ENCODE measurements at regions not wholly inside any gene's neighbourhood (a gene's known extent, or its start where the extent isn't known, plus 50 kb on each side); places are given as distances from the start of the nearest gene placed in this dataset.

DNA sequence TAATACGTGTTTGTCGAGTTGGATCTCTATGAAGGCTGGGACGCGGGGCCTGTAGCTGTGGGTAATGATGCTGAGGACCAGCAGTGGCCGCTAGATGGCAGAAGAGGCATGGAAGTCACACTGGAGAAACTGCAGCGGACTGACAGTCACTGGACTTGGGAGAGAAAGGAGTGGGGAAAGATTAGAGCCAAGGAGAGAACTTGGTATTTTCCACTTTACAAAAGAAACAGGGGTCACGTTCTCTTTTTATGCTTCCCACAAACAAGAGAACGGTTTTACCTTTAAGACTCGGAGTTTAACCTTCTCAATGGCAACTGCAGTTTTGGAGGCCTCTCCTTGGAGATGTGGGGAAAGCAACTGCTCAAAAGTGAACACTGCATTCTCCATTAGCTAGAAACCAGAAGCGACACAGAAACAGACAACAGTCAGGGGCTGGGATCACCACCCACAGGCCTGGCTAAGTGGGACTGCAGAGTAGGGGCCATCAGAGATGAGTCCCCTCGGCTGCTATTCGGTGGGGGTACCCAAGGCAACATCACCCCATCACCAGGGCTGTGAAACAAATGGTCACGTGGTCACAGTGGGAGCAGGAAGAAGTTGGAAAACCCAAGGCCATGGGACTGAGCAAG, 51.1 kb upstream of the EDEM3 start:
- BruUV-seq (replicated peaks): no TSS peak
- Histone ChIP-seq H3K9me3 (ENCODE audit: control insufficient read depth in 1 of 2, insufficient read depth in 1 of 2, low read depth in 1 of 2, low read length in 2 of 2) (no peaks in the 10 kb centered on the region), H2AFZ (ENCODE audit: low read depth, low read length, poor library complexity, severe bottlenecking) (peak overlapping the region; percentile 46), H3K4me1 (ENCODE audit: control insufficient read depth in 1 of 2, insufficient read depth in 2 of 2, low read length in 2 of 2) (0 out of 4 replicates have a peak, but pooled peaks cover 0 to 3% of the 10 kb centered on the region in 2 experiments), H3K36me3 (ENCODE audit: control insufficient read depth in 1 of 2, insufficient read depth in 2 of 2, low read length in 2 of 2) (no peaks in the 10 kb centered on the region), H3K9ac (ENCODE audit: low read length) (no peak overlapping the region), H3K79me2 (ENCODE audit: insufficient read depth, low read length) (no peaks in the 10 kb centered on the region), H3K27ac (ENCODE audit: low read depth, low read length) (no peak overlapping the region), H4K20me1 (ENCODE audit: insufficient read depth) (no peaks in the 10 kb centered on the region), H3K4me2 (ENCODE audit: low read length) (peak overlapping the region; percentile 11; the same call in 1 of the 2 replicates), H3K9me2 (ENCODE audit: insufficient read depth) (no peaks in the 10 kb centered on the region), H3K4me3 (replicated peaks in 1 of 2; ENCODE audit: low read depth in 1 of 2, low read length in 2 of 2) (no peak overlapping the region), H3K27me3 (ENCODE audit: insufficient read depth, low read length) (no peaks in the 10 kb centered on the region)
- DNase-seq (ENCODE audit: low read depth, low spot score) (peak; percentile 72), ATAC-seq (peak; percentile 100)
- RAD21 ChIA-PET (ENCODE audit: low non-redundant PET in 1 of 2, low total read pairs in 2 of 2, uncharacterized antibody in 2 of 2, unreplicated experiment in 2 of 2): interaction anchor here (1.0 to 1.4 kb wide), 5 partner anchors 53 to 365 kb away, joined by 5 to 9 read pairs (median 6); no protein-coding TSS in a partner anchor
- POLR2A ChIA-PET: no interaction called here
- intact Hi-C loops (cut with micrococcal nuclease): loop anchor here (1.0 to 10.0 kb wide), 4 partner anchors 177 to 1409 kb away; no protein-coding TSS in a partner anchor
- TF ChIP-seq CEBPB (IDR thresholded peaks at IDR 0.05; ENCODE audit: low read depth): no peak
- TF ChIP-seq POLR2A (IDR thresholded peaks at IDR 0.05; ENCODE audit: borderline replicate concordance, extremely low read depth, insufficient read depth, insufficient read length): no peak
- TF ChIP-seq JUND (IDR thresholded peaks at IDR 0.05): no peak
- no peak for TF ChIP-seq YY1 (IDR thresholded peaks at IDR 0.05; ENCODE audit: extremely low read depth, insufficient replicate concordance, low read depth, low read length)
- no peak for TF ChIP-seq SP1 (IDR thresholded peaks at IDR 0.05; ENCODE audit: low read depth)
- TF ChIP-seq CBX3 (IDR thresholded peaks at IDR 0.05; ENCODE audit: low read depth): 0 out of 2 replicates have a peak, but pooled peaks have one; percentile 12
- TF ChIP-seq, protein P1, sequence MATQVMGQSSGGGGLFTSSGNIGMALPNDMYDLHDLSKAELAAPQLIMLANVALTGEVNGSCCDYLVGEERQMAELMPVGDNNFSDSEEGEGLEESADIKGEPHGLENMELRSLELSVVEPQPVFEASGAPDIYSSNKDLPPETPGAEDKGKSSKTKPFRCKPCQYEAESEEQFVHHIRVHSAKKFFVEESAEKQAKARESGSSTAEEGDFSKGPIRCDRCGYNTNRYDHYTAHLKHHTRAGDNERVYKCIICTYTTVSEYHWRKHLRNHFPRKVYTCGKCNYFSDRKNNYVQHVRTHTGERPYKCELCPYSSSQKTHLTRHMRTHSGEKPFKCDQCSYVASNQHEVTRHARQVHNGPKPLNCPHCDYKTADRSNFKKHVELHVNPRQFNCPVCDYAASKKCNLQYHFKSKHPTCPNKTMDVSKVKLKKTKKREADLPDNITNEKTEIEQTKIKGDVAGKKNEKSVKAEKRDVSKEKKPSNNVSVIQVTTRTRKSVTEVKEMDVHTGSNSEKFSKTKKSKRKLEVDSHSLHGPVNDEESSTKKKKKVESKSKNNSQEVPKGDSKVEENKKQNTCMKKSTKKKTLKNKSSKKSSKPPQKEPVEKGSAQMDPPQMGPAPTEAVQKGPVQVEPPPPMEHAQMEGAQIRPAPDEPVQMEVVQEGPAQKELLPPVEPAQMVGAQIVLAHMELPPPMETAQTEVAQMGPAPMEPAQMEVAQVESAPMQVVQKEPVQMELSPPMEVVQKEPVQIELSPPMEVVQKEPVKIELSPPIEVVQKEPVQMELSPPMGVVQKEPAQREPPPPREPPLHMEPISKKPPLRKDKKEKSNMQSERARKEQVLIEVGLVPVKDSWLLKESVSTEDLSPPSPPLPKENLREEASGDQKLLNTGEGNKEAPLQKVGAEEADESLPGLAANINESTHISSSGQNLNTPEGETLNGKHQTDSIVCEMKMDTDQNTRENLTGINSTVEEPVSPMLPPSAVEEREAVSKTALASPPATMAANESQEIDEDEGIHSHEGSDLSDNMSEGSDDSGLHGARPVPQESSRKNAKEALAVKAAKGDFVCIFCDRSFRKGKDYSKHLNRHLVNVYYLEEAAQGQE (IDR thresholded peaks at IDR 0.05; ENCODE audit: low read depth): no peak
- TF ChIP-seq TCF7L2 (IDR thresholded peaks at IDR 0.05; ENCODE audit: borderline replicate concordance, extremely low read depth, insufficient read depth, insufficient read length): no peak
- TF ChIP-seq FOSL1 (IDR thresholded peaks at IDR 0.05; ENCODE audit: low read depth): no peak
- TF ChIP-seq, protein P2, sequence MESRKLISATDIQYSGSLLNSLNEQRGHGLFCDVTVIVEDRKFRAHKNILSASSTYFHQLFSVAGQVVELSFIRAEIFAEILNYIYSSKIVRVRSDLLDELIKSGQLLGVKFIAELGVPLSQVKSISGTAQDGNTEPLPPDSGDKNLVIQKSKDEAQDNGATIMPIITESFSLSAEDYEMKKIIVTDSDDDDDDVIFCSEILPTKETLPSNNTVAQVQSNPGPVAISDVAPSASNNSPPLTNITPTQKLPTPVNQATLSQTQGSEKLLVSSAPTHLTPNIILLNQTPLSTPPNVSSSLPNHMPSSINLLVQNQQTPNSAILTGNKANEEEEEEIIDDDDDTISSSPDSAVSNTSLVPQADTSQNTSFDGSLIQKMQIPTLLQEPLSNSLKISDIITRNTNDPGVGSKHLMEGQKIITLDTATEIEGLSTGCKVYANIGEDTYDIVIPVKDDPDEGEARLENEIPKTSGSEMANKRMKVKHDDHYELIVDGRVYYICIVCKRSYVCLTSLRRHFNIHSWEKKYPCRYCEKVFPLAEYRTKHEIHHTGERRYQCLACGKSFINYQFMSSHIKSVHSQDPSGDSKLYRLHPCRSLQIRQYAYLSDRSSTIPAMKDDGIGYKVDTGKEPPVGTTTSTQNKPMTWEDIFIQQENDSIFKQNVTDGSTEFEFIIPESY (IDR thresholded peaks at IDR 0.05; ENCODE audit: extremely low read depth, insufficient replicate concordance, low read length): no peak
- TF ChIP-seq CTCF (IDR thresholded peaks at IDR 0.05 in 2 of 3, conservative IDR thresholded peaks at IDR 0.05 in 1 of 3; ENCODE audit: borderline replicate concordance in 1 of 3, insufficient read depth in 1 of 3, low read depth in 2 of 3, low read length in 2 of 3): peak; percentile 76 to 93 (median 92)
- no peak for TF ChIP-seq SIN3A (IDR thresholded peaks at IDR 0.05; ENCODE audit: low read depth)
- no peak for TF ChIP-seq SRF (IDR thresholded peaks at IDR 0.05; ENCODE audit: low read depth)
- TF ChIP-seq, protein P3, sequence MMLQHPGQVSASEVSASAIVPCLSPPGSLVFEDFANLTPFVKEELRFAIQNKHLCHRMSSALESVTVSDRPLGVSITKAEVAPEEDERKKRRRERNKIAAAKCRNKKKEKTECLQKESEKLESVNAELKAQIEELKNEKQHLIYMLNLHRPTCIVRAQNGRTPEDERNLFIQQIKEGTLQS (IDR thresholded peaks at IDR 0.05): no peak
- no peak for TF ChIP-seq EZH2 (IDR thresholded peaks at IDR 0.05)
- TF ChIP-seq EGR1 (IDR thresholded peaks at IDR 0.05; ENCODE audit: low read depth): no peak
- no peak for TF ChIP-seq MAX (IDR thresholded peaks at IDR 0.05)
- TF ChIP-seq RAD21 (IDR thresholded peaks at IDR 0.05; ENCODE audit: low read depth): peak; percentile 97
- TF ChIP-seq POLR2AphosphoS5 (IDR thresholded peaks at IDR 0.05; ENCODE audit: low read depth, low read length): no peak
- CTCF ChIA-PET: interaction anchor here (0.6 to 3.6 kb wide), 15 partner anchors 9 to 875 kb away, joined by 3 to 53 read pairs (median 3); partner anchors contain the start of gene NIBAN1
